Endodermal cell (in vitro differentiated cells): ENCODE measurements at regions not wholly inside any gene's neighbourhood (a gene's known extent, or its start where the extent isn't known, plus 50 kb on each side); places are given as distances from the start of the nearest gene placed in this dataset.
A peak's percentile ranks its signal among the peaks of the same experiment; 100 is the strongest.

Source experiments
- DNase-seq: peaks from one replicate; pipeline ENCODE4 v3.0.0-alpha.2; 2017
- H3K27ac ChIP-seq: 2 replicates; pipeline ENCODE4 v1.5.1; 2013; ENCODE audit warnings: mild to moderate bottlenecking, low read depth, low read length, moderate library complexity
- H3K27me3 ChIP-seq: 2 replicates; pipeline ENCODE4 v1.6.1; 2013; ENCODE audit warnings: mild to moderate bottlenecking, low read length, moderate library complexity; ENCODE audit not compliant: insufficient read depth, control insufficient read depth, poor library complexity, severe bottlenecking
- H3K36me3 ChIP-seq: 2 replicates; pipeline ENCODE4 v1.7.0; 2013; ENCODE audit warnings: mild to moderate bottlenecking, low read length, moderate library complexity; ENCODE audit not compliant: control insufficient read depth, insufficient read depth
- H3K4me1 ChIP-seq: one replicate; pipeline ENCODE4 v1.7.0; 2013; ENCODE audit warnings: low read length; ENCODE audit not compliant: control insufficient read depth, insufficient read depth
- H3K4me3 ChIP-seq: 2 replicates; pipeline ENCODE4 v1.5.1; 2013; ENCODE audit warnings: mild to moderate bottlenecking, low read length, moderate library complexity
- H3K9ac ChIP-seq: 2 replicates; pipeline ENCODE4 v1.6.1; 2013; ENCODE audit warnings: mild to moderate bottlenecking, low read length, moderate library complexity; ENCODE audit not compliant: poor library complexity, severe bottlenecking; ENCODE audit errors: extremely low read depth
- H3K9me3 ChIP-seq: 2 replicates; pipeline ENCODE4 v1.6.1; 2013; ENCODE audit warnings: mild to moderate bottlenecking, low read length, moderate library complexity; ENCODE audit not compliant: control insufficient read depth
- H3K27ac Mint-ChIP-seq: 2 replicates; pipeline ENCODE4 v1.8.0; 2020; ENCODE audit warnings: mixed read lengths
- H3K27me3 Mint-ChIP-seq: 2 replicates; pipeline ENCODE4 v1.8.0; 2021; ENCODE audit warnings: mild to moderate bottlenecking, mixed read lengths; ENCODE audit not compliant: insufficient read depth
- H3K36me3 Mint-ChIP-seq: 2 replicates; pipeline ENCODE4 v1.8.0; 2020; ENCODE audit warnings: low read depth, mixed read lengths
- H3K4me1 Mint-ChIP-seq: 2 replicates; pipeline ENCODE4 v1.8.0; 2020; ENCODE audit warnings: mixed read lengths
- H3K4me3 Mint-ChIP-seq: 2 replicates; pipeline ENCODE4 v1.8.0; 2020; ENCODE audit warnings: mild to moderate bottlenecking, moderate library complexity, mixed read lengths
- H3K9me3 Mint-ChIP-seq: 2 replicates; pipeline ENCODE4 v1.8.0; 2020; ENCODE audit warnings: mild to moderate bottlenecking, mixed read lengths
- WGBS, 2 experiments: methylation state at CpG; one replicate each; pipeline versions ENCODE4 v1.1.5 to v1.1.7; 2013; ENCODE audit warnings: missing lambda C conversion rate in 2 of 2, mixed read lengths in 1 of 2; ENCODE audit not compliant: insufficient coverage in 1 of 2, insufficient read length in 1 of 2; 5-methylcytosine and 5-hydroxymethylcytosine counted together
- TF ChIP-seq, protein P1 (sequence below): fragments of 200-600 bp; sonication (generic); conservative IDR thresholded peaks from 2 replicates; pipeline ENCODE4 v1.5.0; 2021; ENCODE audit warnings: antibody characterized with exemption, mild to moderate bottlenecking

DNA sequence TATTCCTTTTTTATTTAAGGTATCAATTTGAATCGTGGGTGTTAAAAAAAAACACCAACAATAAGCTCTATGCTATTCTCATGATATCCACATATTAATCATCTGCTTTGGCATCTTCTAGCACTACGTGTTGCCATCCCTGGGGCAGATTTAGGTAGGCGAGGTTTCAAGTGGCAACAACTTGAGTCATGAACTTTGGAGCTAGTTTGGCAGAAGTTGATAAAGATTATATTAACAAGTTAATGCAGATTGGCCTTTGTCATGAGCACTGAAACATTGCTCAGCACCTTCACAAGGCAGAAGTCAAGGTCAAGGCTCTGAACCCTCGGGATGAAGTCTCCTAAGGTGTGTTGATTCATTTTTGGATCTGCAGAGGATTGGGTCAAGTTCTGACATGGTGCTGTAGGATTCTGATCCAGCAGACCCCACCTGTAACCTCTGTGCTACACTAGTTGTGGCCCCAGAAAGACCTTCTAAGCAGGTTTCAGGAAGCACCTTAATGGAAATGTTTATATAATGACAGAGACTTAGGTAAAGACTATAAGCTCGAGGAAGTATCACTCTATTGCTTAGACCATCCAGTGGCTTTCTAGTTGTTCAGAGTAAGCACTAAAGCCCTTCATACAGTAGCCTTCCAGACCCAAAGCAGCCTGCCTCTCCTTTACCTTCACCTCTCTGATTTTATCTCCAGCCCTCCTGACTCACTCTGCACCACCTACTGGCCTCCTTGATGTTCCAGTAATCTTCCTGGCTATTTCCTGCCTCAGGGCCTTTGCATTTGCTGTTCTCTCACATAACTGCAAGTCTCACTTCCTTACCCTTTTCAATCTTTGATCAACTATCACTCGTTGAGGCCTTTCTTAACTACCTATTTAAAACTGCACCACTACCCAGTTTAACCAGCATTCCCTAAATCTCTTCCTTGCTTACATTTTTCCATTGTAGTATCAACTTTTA lies 117.0 kb upstream of the SLC4A4 start:
- peaks cover 7% of the 10 kb centered on the region for H3K27me3 ChIP-seq
- Mint-ChIP-seq H3K27me3 (peaks cover 9% of the 10 kb centered on the region), H3K4me3 (no peak overlapping the region), H3K9me3 (no peaks in the 10 kb centered on the region), H3K27ac (no peak overlapping the region), H3K36me3 (no peaks in the 10 kb centered on the region), H3K4me1 (no peaks in the 10 kb centered on the region)
- TF ChIP-seq, protein P1, sequence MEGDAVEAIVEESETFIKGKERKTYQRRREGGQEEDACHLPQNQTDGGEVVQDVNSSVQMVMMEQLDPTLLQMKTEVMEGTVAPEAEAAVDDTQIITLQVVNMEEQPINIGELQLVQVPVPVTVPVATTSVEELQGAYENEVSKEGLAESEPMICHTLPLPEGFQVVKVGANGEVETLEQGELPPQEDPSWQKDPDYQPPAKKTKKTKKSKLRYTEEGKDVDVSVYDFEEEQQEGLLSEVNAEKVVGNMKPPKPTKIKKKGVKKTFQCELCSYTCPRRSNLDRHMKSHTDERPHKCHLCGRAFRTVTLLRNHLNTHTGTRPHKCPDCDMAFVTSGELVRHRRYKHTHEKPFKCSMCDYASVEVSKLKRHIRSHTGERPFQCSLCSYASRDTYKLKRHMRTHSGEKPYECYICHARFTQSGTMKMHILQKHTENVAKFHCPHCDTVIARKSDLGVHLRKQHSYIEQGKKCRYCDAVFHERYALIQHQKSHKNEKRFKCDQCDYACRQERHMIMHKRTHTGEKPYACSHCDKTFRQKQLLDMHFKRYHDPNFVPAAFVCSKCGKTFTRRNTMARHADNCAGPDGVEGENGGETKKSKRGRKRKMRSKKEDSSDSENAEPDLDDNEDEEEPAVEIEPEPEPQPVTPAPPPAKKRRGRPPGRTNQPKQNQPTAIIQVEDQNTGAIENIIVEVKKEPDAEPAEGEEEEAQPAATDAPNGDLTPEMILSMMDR: no peak
- H3K36me3 ChIP-seq: no peaks in the 10 kb centered on the region
- H3K9me3 ChIP-seq: no peaks in the 10 kb centered on the region
- WGBS, 2 experiments: 86 to 90% methylated on average over 3 to 6 of the region's 6 CpGs
- H3K27ac ChIP-seq: no peak overlapping the region
- no peaks in the 10 kb centered on the region for H3K4me1 ChIP-seq
- DNase-seq: no peak
- no peak overlapping the region for H3K4me3 ChIP-seq
- H3K9ac ChIP-seq: no peak overlapping the region

DNA sequence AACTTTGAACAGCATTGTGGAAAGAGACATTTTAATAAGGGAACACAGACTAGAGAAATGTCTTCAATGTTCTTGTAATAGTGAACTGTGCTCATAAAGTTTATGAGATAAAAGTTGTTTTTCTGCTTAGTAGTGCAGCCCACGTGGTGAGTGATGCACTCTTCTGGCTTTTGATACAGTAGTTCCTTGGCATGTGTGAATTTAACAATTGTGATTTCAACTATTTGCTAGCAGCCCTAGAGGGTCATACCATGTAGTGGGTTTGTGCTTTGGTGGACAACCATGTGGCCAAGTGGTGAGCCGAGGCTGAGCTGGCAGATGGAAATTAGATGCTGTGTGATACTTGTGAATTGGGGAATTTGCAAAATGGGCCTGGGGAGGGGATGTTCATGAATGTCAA lies 116.2 kb upstream of the SLC4A4 start:
- Mint-ChIP-seq H3K4me3 (no peak overlapping the region), H3K27ac (no peak overlapping the region), H3K27me3 (peaks cover 17% of the 10 kb centered on the region), H3K9me3 (no peaks in the 10 kb centered on the region), H3K4me1 (no peaks in the 10 kb centered on the region), H3K36me3 (no peaks in the 10 kb centered on the region)
- WGBS, 2 experiments: 83 to 89% methylated on average over 2 of the region's 2 CpGs
- no peak overlapping the region for H3K9ac ChIP-seq
- no peak for DNase-seq
- H3K9me3 ChIP-seq: no peaks in the 10 kb centered on the region
- H3K27me3 ChIP-seq: peaks cover 16% of the 10 kb centered on the region
- no peaks in the 10 kb centered on the region for H3K36me3 ChIP-seq
- H3K4me1 ChIP-seq: no peaks in the 10 kb centered on the region
- no peak overlapping the region for H3K4me3 ChIP-seq
- no peak overlapping the region for H3K27ac ChIP-seq
- TF ChIP-seq, protein P1: no peak

DNA sequence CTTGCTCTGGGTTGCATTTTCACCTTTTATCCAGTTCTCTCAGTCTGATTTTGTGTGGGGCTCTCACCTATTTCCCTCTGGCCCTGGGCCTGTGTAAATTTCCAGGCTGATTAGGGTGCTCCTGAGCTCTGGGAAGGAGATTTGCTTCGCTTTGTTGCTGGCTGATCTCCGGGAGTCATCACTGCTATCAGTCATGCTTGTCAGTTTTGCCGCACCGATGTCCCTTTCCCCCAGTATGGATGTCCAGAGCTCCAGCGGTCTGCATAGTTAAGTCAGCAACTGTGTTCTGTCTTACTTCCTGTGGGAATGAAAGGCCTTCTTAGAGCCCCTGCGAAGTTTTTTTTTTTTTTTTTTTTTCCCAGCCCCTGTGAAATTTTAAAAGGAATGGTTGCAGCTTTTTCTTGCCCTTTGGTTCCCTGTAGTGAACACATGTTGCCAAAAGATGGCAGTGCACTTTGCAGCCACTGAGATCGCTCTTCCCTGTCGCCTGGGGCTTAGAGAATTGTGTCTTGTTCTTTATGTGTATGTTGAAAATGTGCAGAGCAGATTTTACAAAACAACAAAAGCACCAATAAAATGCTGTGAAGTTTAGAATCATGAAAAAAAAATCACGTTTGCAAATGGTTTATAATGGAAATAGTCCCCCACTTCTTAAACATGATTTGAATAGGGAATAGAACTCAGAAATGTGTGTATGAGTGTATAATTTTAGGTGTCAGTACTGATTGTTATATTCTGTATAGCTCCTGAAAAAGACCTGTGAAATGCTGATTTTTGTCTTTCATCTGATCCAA lies 109.1 kb upstream of the SLC4A4 start:
- H3K27ac ChIP-seq: peak overlapping the region; percentile 12
- peaks cover 38% of the 10 kb centered on the region for H3K27me3 Mint-ChIP-seq
- WGBS, 2 experiments: 37% methylated on average over 9 of the region's 9 CpGs; no CpG with 5 or more reads in 1 of the 2 experiments
- no peaks in the 10 kb centered on the region for H3K9me3 Mint-ChIP-seq
- H3K4me1 ChIP-seq: peaks cover 7% of the 10 kb centered on the region
- peaks cover 53% of the 10 kb centered on the region for H3K27me3 ChIP-seq
- peaks cover 23% of the 10 kb centered on the region for H3K4me1 Mint-ChIP-seq
- no peaks in the 10 kb centered on the region for H3K9me3 ChIP-seq
- peak overlapping the region; percentile 8 for H3K27ac Mint-ChIP-seq
- H3K4me3 ChIP-seq: no peak overlapping the region
- peak overlapping the region; percentile 12 for H3K4me3 Mint-ChIP-seq
- no peak overlapping the region for H3K9ac ChIP-seq
- DNase-seq: peak; percentile 67
- no peaks in the 10 kb centered on the region for H3K36me3 Mint-ChIP-seq
- TF ChIP-seq, protein P1: peak; percentile 79
- no peaks in the 10 kb centered on the region for H3K36me3 ChIP-seq
